Testis (tissue), 2 donors: ENCODE measurements at regions not wholly inside any gene's neighbourhood (a gene's known extent, or its start where the extent isn't known, plus 50 kb on each side); places are given as distances from the start of the nearest gene placed in this dataset.

Experiments
- CTCF ChIP-seq, 3 experiments: fragments of 450-650 bp in 2 of 3; fragments of 200-600 bp in 1 of 3; sonication (generic) in 1 of 3; IDR thresholded peaks; one replicate each; pipeline ENCODE4 v1.5.1; 2016 to 2019; ENCODE audit warnings: antibody characterized with exemption in 3 of 3, mild to moderate bottlenecking in 2 of 3, moderate library complexity in 1 of 3
- POLR2A ChIP-seq: fragments of 450-650 bp; IDR thresholded peaks from one replicate; pipeline ENCODE4 v1.6.1; 2017; ENCODE audit warnings: antibody characterized with exemption, mild to moderate bottlenecking, moderate library complexity

- no peak for TF ChIP-seq CTCF (IDR thresholded peaks at IDR 0.05)
- TF ChIP-seq POLR2A: no peak
These were observed 993.9 kb downstream of the PDHA2 start for GRCh38 chr4:96833831-96834230.
